ENCODE measurements at regions not wholly inside any gene's neighbourhood (a gene's known extent, or its start where the extent isn't known, plus 50 kb on each side); places are given as distances from the start of the nearest gene placed in this dataset.

- Histone ChIP-seq H3K36me3 (replicated peaks; ENCODE audit: low read depth, low read length) (no peaks in the 10 kb centered on the region), H3K9me3 (ENCODE audit: insufficient read depth, low read length) (no peaks in the 10 kb centered on the region), H3K79me2 (ENCODE audit: low read length) (no peaks in the 10 kb centered on the region), H2AFZ (ENCODE audit: low read depth, low read length) (no peak overlapping the region), H3K4me3 (ENCODE audit: low read length) (no peak overlapping the region), H3K27me3 (ENCODE audit: low read depth, low read length) (no peaks in the 10 kb centered on the region), H3K9ac (ENCODE audit: low read length) (no peak overlapping the region), H3K4me1 (ENCODE audit: low read length) (peaks cover 47% of the 10 kb centered on the region), H3K27ac (ENCODE audit: low read length) (no peak overlapping the region), H3K4me2 (ENCODE audit: low read length) (no peak overlapping the region), H4K20me1 (ENCODE audit: insufficient read depth, low read length) (no peaks in the 10 kb centered on the region)
- TF ChIP-seq EZH2phosphoT487 (IDR thresholded peaks at IDR 0.05; ENCODE audit: low read depth): no peak
- TF ChIP-seq CTCF (IDR thresholded peaks at IDR 0.05; ENCODE audit: low read depth, low read length): no peak
Measured at GRCh38 chr5:116668390-116668789, 93.8 kb upstream of the SEMA6A start.

GRCh38 chr5:116666901-116667300 lies 92.3 kb upstream of the SEMA6A start:
- H3K9ac ChIP-seq (ENCODE audit: low read length): no peak overlapping the region
- H3K36me3 ChIP-seq (replicated peaks; ENCODE audit: low read depth, low read length): no peaks in the 10 kb centered on the region
- no peak overlapping the region for H2AFZ ChIP-seq (ENCODE audit: low read depth, low read length)
- no peak overlapping the region; the same call in 1 of the 2 replicates for H3K27ac ChIP-seq (ENCODE audit: low read length)
- H3K9me3 ChIP-seq (ENCODE audit: insufficient read depth, low read length): no peaks in the 10 kb centered on the region
- H3K27me3 ChIP-seq (ENCODE audit: low read depth, low read length): no peaks in the 10 kb centered on the region
- peaks cover 41% of the 10 kb centered on the region for H3K4me1 ChIP-seq (ENCODE audit: low read length)
- peak overlapping the region; percentile 50 for H3K4me2 ChIP-seq (ENCODE audit: low read length)
- H4K20me1 ChIP-seq (ENCODE audit: insufficient read depth, low read length): no peaks in the 10 kb centered on the region
- TF ChIP-seq CTCF (IDR thresholded peaks at IDR 0.05; ENCODE audit: low read depth, low read length): no peak
- TF ChIP-seq EZH2phosphoT487 (IDR thresholded peaks at IDR 0.05; ENCODE audit: low read depth): no peak
- H3K79me2 ChIP-seq (ENCODE audit: low read length): no peaks in the 10 kb centered on the region
- no peak overlapping the region for H3K4me3 ChIP-seq (ENCODE audit: low read length)

- Histone ChIP-seq H3K9ac (ENCODE audit: low read length) (no peak overlapping the region), H3K79me2 (ENCODE audit: low read length) (no peaks in the 10 kb centered on the region), H3K27me3 (ENCODE audit: low read depth, low read length) (no peaks in the 10 kb centered on the region), H3K9me3 (ENCODE audit: insufficient read depth, low read length) (no peaks in the 10 kb centered on the region), H4K20me1 (ENCODE audit: insufficient read depth, low read length) (no peaks in the 10 kb centered on the region), H3K4me1 (ENCODE audit: low read length) (peaks cover 22% of the 10 kb centered on the region), H3K36me3 (replicated peaks; ENCODE audit: low read depth, low read length) (peaks cover 7% of the 10 kb centered on the region), H3K4me3 (ENCODE audit: low read length) (no peak overlapping the region), H3K27ac (ENCODE audit: low read length) (no peak overlapping the region), H2AFZ (ENCODE audit: low read depth, low read length) (no peak overlapping the region), H3K4me2 (ENCODE audit: low read length) (no peak overlapping the region)
- TF ChIP-seq CTCF (IDR thresholded peaks at IDR 0.05; ENCODE audit: low read depth, low read length) (no peak), EZH2phosphoT487 (IDR thresholded peaks at IDR 0.05; ENCODE audit: low read depth) (no peak)
Measured at GRCh38 chr5:116664988-116665387, 90.4 kb upstream of the SEMA6A start.

- Histone ChIP-seq H3K9ac (ENCODE audit: low read length) (no peak overlapping the region), H4K20me1 (ENCODE audit: insufficient read depth, low read length) (no peaks in the 10 kb centered on the region), H3K4me2 (ENCODE audit: low read length) (no peak overlapping the region), H3K4me3 (ENCODE audit: low read length) (no peak overlapping the region), H3K36me3 (replicated peaks; ENCODE audit: low read depth, low read length) (peaks cover 7% of the 10 kb centered on the region), H3K27ac (ENCODE audit: low read length) (no peak overlapping the region), H3K27me3 (ENCODE audit: low read depth, low read length) (no peaks in the 10 kb centered on the region), H3K9me3 (ENCODE audit: insufficient read depth, low read length) (no peaks in the 10 kb centered on the region), H2AFZ (ENCODE audit: low read depth, low read length) (no peak overlapping the region), H3K4me1 (ENCODE audit: low read length) (peaks cover 19% of the 10 kb centered on the region), H3K79me2 (ENCODE audit: low read length) (no peaks in the 10 kb centered on the region)
- TF ChIP-seq EZH2phosphoT487 (IDR thresholded peaks at IDR 0.05; ENCODE audit: low read depth) (no peak), CTCF (IDR thresholded peaks at IDR 0.05; ENCODE audit: low read depth, low read length) (no peak)
Measured at GRCh38 chr5:116663081-116663480, 88.5 kb upstream of the SEMA6A start.

Data from OCI-LY3 (cell line).